Peyer's patch (tissue), 4 donors: ENCODE measurements at regions not wholly inside any gene's neighbourhood (a gene's known extent, or its start where the extent isn't known, plus 50 kb on each side); places are given as distances from the start of the nearest gene placed in this dataset.

Experiments
- POLR2A ChIP-seq, 2 donors: fragments of 450-650 bp; IDR thresholded peaks; one replicate each; pipeline ENCODE4 v1.5.1; 2017; ENCODE audit warnings: antibody characterized with exemption in 2 of 2, mild to moderate bottlenecking in 2 of 2, moderate library complexity in 2 of 2
- TF ChIP-seq, protein P1 (sequence below), 6 experiments: fragments of 450-650 bp in 4 of 6; fragments of 200-600 bp in 2 of 6; sonication (generic) in 1 of 6; IDR thresholded peaks; one replicate each; pipeline ENCODE4 v1.5.1; 2017 to 2019; ENCODE audit warnings: antibody characterized with exemption in 6 of 6, mild to moderate bottlenecking in 3 of 6, moderate library complexity in 1 of 6

DNA sequence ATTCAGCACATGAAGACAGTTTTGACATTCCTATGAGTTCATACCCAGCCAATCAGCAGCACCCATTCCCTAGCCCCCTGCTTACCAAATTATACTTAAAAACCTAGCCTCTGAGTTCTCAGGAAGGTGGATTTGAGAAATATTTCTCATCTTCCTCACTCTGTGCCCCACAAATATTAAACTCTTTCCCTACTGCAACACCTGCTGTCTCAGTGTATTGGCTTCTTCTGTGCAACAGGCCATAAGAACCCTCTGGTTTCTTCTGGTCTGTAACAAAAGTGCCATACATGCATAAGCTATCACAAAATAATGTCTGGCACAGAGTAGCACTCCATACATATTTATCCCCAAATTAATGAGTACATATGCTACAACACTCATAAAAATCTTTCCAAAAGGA lies 387.4 kb upstream of the CAMK1G start:
- TF ChIP-seq, protein P1, sequence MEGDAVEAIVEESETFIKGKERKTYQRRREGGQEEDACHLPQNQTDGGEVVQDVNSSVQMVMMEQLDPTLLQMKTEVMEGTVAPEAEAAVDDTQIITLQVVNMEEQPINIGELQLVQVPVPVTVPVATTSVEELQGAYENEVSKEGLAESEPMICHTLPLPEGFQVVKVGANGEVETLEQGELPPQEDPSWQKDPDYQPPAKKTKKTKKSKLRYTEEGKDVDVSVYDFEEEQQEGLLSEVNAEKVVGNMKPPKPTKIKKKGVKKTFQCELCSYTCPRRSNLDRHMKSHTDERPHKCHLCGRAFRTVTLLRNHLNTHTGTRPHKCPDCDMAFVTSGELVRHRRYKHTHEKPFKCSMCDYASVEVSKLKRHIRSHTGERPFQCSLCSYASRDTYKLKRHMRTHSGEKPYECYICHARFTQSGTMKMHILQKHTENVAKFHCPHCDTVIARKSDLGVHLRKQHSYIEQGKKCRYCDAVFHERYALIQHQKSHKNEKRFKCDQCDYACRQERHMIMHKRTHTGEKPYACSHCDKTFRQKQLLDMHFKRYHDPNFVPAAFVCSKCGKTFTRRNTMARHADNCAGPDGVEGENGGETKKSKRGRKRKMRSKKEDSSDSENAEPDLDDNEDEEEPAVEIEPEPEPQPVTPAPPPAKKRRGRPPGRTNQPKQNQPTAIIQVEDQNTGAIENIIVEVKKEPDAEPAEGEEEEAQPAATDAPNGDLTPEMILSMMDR (IDR thresholded peaks at IDR 0.05): no peak
- TF ChIP-seq POLR2A (IDR thresholded peaks at IDR 0.05): no peak
